ENCODE measurements at regions not wholly inside any gene's neighbourhood (a gene's known extent, or its start where the extent isn't known, plus 50 kb on each side); places are given as distances from the start of the nearest gene placed in this dataset.

GRCh38 chr3:197438906-197439305, 116.9 kb downstream of the BDH1 start:
- TF ChIP-seq POLR2A (IDR thresholded peaks at IDR 0.05; ENCODE audit: low read length) = no peak
- TF ChIP-seq GATA1 (IDR thresholded peaks at IDR 0.05; ENCODE audit: low read depth, low read length) = no peak

Measured in erythroblast (primary cell).